ENCODE measurements at regions not wholly inside any gene's neighbourhood (a gene's known extent, or its start where the extent isn't known, plus 50 kb on each side); places are given as distances from the start of the nearest gene placed in this dataset.

DNA sequence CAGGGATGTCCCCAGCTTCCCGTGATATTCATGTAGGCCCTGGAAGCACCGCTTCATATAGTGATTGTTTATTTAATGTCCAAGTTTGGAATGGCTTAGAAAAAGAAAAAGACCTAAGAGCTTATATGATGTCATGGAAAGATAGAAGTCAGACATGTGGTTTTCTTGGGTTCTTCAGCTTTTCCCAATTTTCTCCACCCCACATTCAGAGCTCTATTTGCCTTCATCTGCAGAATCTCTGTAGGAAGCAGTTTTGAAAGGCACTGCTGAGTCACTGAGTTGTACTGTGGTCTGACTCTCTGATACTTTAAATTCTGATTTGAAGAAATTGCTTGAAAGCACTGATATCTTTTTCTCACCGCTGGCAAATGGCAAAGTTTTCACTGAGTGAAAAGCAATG is 120.6 kb upstream of the EDNRA start:
- in situ Hi-C loops (cut with MboI): no loop called here
- Histone ChIP-seq H3K27ac (ENCODE audit: extremely low read depth, low read depth, low read length) (no peak overlapping the region), H3K4me2 (ENCODE audit: insufficient read depth, low read length) (no peak overlapping the region)

More for the DNA sequence above, 120.6 kb upstream of the EDNRA start:
- intact Hi-C loops (cut with micrococcal nuclease): no loop called here
- DNase-seq (ENCODE audit: extremely low read depth in 1 of 4, low spot score in 3 of 4) (no peak), FAIRE-seq (no peak), ATAC-seq (no peak)
- H3K4me3 ChIP-seq: no peak overlapping the region
- TF ChIP-seq ZC3H4 (CRISPR knock-in tag; IDR thresholded peaks at IDR 0.05; ENCODE audit: borderline replicate concordance) (no peak), ZMIZ1 (IDR thresholded peaks at IDR 0.05; ENCODE audit: low read depth in 2 of 2, low read length in 2 of 2) (no peak), MYBL2 (IDR thresholded peaks at IDR 0.05; ENCODE audit: low read depth) (no peak), MYBL2 (CRISPR knock-in tag; IDR thresholded peaks at IDR 0.05; ENCODE audit: borderline replicate concordance) (no peak), HDAC1 (IDR thresholded peaks at IDR 0.05) (no peak), EZH2 (IDR thresholded peaks at IDR 0.05; ENCODE audit: borderline replicate concordance, low read depth, low read length) (no peak), DIDO1 (tag; IDR thresholded peaks at IDR 0.05; ENCODE audit: low read depth) (no peak), ZZZ3 (IDR thresholded peaks at IDR 0.05) (no peak), ZNF174 (CRISPR knock-in tag; IDR thresholded peaks at IDR 0.05) (no peak), MTA1 (IDR thresholded peaks at IDR 0.05; ENCODE audit: borderline replicate concordance) (no peak)
- H3K36me3 ChIP-seq (ENCODE audit: control insufficient read depth, insufficient read depth, low read length): no peaks in the 10 kb centered on the region
- H3K79me2 ChIP-seq (ENCODE audit: control insufficient read depth, insufficient read depth, low read length): no peaks in the 10 kb centered on the region
- CTCF ChIA-PET (ENCODE audit: low intra/inter-chr PET ratio): no interaction called here
- H3K9ac ChIP-seq (ENCODE audit: insufficient read depth in 1 of 2, low read depth in 2 of 2, low read length in 2 of 2): no peak overlapping the region
- no peak overlapping the region for H2AFZ ChIP-seq (ENCODE audit: low read depth, low read length)
- POLR2A ChIA-PET: interaction anchor here (0.7 kb wide), 1 partner anchor 10 kb away, joined by 3 read pairs; no protein-coding TSS in a partner anchor
- no peaks in the 10 kb centered on the region for H3K9me1 ChIP-seq (ENCODE audit: control insufficient read depth, insufficient read depth, low read length)
- no peaks in the 10 kb centered on the region for H3K9me3 ChIP-seq (replicated peaks; ENCODE audit: control insufficient read depth, insufficient read depth, low read depth, low read length)
- no peaks in the 10 kb centered on the region for H4K20me1 ChIP-seq (replicated peaks; ENCODE audit: control insufficient read depth, insufficient read depth, low read length)
- 0% methylated on average over 3 of the region's 3 CpGs for WGBS (ENCODE audit: insufficient coverage, low coverage, missing lambda C conversion rate)
- no TSS peak for BruUV-seq (replicated peaks)
- H3K27me3 ChIP-seq (ENCODE audit: control insufficient read depth in 2 of 2, insufficient read depth in 2 of 2, low read length in 2 of 2): no peaks in the 10 kb centered on the region
- no peaks in the 10 kb centered on the region for H3K4me1 ChIP-seq (replicated peaks in 1 of 2; ENCODE audit: control insufficient read depth in 2 of 2, insufficient read depth in 2 of 2, low read length in 2 of 2)
